ENCODE measurements at regions not wholly inside any gene's neighbourhood (a gene's known extent, or its start where the extent isn't known, plus 50 kb on each side); places are given as distances from the start of the nearest gene placed in this dataset.

DNA sequence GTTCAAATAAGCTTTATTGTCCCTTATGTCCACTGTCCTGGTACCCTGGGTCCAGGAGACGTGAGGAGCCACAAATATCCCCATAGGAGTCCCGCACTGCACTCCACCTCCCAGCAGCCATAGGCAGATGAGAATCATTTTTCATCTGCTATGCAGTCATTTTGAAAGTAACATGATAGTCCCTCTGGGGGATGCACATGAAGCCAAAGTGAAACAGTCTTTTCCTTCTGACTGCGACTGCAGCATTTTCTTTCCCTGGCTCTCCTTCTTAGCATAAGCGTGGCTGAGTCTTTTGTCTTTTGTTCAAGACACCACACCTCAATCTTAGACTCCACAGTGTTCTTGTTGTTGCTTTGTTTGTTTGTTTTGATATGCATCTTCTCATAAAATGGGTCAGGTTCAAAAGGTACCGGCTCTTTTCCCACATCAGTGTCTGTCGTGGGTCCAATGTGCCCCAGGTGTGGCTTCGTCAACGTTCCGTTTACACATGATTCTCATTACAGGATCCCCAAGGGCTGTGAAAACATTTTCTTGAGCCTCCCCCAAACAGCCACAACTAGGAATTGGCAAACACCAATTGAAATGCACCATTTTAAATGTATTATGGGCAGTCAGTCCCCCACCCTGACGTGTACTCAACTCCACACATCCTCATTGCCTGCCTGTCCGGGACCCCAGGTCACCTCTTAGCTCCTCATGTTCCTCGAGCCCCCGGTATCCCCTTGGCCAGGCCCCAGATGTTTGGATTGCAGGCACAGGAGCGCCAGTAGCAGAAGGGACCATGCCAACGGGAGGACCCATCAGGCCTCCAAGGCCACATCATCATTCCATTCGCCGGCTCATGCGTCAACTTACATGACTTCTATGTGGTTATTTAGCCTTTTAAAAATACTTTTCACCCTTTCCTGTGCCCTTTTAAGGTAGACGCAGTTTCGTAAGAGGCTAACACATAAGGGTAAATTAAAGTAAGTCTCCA is 237.8 kb upstream of the DAPK1 start:
- TF ChIP-seq EZH2 (IDR thresholded peaks at IDR 0.05; ENCODE audit: low read length, unreplicated experiment) = no peak
- TF ChIP-seq, protein P1, sequence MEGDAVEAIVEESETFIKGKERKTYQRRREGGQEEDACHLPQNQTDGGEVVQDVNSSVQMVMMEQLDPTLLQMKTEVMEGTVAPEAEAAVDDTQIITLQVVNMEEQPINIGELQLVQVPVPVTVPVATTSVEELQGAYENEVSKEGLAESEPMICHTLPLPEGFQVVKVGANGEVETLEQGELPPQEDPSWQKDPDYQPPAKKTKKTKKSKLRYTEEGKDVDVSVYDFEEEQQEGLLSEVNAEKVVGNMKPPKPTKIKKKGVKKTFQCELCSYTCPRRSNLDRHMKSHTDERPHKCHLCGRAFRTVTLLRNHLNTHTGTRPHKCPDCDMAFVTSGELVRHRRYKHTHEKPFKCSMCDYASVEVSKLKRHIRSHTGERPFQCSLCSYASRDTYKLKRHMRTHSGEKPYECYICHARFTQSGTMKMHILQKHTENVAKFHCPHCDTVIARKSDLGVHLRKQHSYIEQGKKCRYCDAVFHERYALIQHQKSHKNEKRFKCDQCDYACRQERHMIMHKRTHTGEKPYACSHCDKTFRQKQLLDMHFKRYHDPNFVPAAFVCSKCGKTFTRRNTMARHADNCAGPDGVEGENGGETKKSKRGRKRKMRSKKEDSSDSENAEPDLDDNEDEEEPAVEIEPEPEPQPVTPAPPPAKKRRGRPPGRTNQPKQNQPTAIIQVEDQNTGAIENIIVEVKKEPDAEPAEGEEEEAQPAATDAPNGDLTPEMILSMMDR (conservative IDR thresholded peaks at IDR 0.05; ENCODE audit: low read depth, low read length) = no peak
- TF ChIP-seq EZH2phosphoT487 (IDR thresholded peaks at IDR 0.05; ENCODE audit: borderline replicate concordance, low read length) = no peak

All from PC-3 (cell line).